ENCODE measurements at regions not wholly inside any gene's neighbourhood (a gene's known extent, or its start where the extent isn't known, plus 50 kb on each side); places are given as distances from the start of the nearest gene placed in this dataset.

DNA sequence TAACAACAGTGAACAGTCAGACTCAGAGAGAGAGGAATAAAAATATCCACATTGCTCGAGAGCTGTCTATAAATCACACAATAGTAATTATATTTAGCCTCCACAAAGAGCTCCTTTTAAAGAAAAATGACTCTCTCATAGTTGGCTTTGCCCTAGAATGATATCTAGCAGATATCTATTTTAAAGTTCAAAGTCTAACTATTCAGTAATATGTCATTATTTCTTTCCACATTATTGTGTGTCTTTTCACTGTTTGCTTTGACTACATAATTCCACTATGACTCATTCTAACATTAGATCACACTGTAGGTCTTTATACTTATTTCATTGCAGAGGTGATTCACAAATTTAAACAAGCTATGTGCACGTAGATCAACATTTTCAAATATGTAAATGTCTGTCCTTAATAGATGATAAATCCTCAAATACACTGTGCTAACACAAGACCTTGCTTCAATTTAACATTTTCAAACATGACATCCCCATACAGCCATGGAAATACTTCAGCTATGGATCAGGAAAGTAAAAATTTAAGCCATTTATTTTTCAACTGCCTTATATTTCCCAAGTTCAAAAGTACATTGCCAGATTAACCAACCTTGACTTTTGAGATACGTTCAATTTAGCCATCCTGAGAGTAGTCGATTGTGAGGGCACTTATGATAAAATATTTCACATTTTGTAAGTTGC lies 99.9 kb upstream of the AKR1E2 start:
- no peak for DNase-seq
- TF ChIP-seq, protein P1, sequence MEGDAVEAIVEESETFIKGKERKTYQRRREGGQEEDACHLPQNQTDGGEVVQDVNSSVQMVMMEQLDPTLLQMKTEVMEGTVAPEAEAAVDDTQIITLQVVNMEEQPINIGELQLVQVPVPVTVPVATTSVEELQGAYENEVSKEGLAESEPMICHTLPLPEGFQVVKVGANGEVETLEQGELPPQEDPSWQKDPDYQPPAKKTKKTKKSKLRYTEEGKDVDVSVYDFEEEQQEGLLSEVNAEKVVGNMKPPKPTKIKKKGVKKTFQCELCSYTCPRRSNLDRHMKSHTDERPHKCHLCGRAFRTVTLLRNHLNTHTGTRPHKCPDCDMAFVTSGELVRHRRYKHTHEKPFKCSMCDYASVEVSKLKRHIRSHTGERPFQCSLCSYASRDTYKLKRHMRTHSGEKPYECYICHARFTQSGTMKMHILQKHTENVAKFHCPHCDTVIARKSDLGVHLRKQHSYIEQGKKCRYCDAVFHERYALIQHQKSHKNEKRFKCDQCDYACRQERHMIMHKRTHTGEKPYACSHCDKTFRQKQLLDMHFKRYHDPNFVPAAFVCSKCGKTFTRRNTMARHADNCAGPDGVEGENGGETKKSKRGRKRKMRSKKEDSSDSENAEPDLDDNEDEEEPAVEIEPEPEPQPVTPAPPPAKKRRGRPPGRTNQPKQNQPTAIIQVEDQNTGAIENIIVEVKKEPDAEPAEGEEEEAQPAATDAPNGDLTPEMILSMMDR (IDR thresholded peaks at IDR 0.05; ENCODE audit: low read depth, low read length) = no peak
- H3K36me3 ChIP-seq = no peaks in the 10 kb centered on the region
- no peak overlapping the region for H3K4me3 ChIP-seq (ENCODE audit: low read depth, low read length)
- H3K4me1 ChIP-seq = no peaks in the 10 kb centered on the region
- H3K9me3 ChIP-seq = no peaks in the 10 kb centered on the region
- H3K27me3 ChIP-seq = 0 out of 2 replicates have a peak, but pooled peaks cover 2% of the 10 kb centered on the region

DNA sequence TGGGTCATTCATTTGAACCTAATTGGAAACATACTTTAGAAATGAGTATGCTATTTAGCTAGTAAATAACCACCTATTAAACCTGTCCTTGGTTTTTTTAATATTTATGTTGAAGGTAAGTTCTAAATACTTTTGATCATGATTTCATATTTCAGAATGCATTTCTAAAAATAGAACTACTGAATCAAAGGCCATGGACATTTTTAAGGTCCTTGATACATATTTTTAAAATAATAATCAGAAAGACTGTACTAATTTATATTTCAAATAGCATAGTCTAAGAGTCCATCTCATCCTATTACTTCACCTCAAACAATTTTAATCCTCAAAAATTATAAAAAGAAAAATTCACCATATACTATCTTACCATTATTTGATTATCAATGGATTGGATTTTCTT lies 102.1 kb upstream of the AKR1E2 start:
- TF ChIP-seq, protein P1 (IDR thresholded peaks at IDR 0.05; ENCODE audit: low read depth, low read length) = no peak
- Histone ChIP-seq H3K4me1 (no peaks in the 10 kb centered on the region), H3K9me3 (no peaks in the 10 kb centered on the region)

DNA sequence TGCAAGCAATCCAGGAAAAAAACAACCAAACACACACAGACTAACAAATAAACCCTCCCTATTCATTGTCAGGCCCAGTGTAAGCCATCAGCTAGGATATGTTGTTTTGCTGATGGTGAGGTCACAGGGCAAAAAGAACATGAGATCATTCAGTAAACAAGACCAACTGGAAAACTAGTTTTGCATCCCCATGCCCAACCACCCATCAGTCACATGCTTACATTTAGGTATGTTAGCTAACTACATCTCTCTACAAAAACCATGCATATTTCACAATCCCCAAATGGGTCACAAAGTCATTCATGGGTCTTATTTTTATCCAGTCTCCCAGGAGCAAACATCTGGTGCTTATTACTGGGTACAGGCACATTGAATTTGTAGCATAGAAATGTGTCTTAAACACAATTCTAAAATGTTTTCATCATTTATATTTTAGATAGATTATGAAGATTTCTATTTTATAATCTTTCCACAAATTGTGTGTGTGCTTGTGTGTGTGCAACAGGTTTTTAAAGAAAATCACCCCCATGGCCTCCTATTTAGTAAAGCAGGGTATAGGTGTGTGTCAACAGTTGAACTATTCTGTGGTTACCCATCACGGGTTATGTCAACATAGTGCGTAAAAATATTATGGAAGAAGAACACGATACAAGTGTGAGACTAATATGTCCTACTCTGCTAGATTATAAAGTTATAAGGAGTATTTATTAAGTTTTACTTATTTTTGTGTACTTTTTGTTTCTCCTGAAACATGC lies 103.8 kb upstream of the AKR1E2 start:
- no peak for DNase-seq
- TF ChIP-seq, protein P1 (IDR thresholded peaks at IDR 0.05; ENCODE audit: low read depth, low read length) = no peak
- H3K36me3 ChIP-seq = no peaks in the 10 kb centered on the region
- 0 out of 2 replicates have a peak, but pooled peaks cover 2% of the 10 kb centered on the region for H3K27me3 ChIP-seq
- no peaks in the 10 kb centered on the region for H3K4me1 ChIP-seq
- H3K9me3 ChIP-seq = no peaks in the 10 kb centered on the region
- H3K4me3 ChIP-seq (ENCODE audit: low read depth, low read length) = no peak overlapping the region

More for the DNA sequence above, 102.1 kb upstream of the AKR1E2 start:
- Histone ChIP-seq H3K27me3 (0 out of 2 replicates have a peak, but pooled peaks cover 2% of the 10 kb centered on the region), H3K36me3 (no peaks in the 10 kb centered on the region), H3K4me3 (ENCODE audit: low read depth, low read length) (no peak overlapping the region)
- DNase-seq = no peak

DNA sequence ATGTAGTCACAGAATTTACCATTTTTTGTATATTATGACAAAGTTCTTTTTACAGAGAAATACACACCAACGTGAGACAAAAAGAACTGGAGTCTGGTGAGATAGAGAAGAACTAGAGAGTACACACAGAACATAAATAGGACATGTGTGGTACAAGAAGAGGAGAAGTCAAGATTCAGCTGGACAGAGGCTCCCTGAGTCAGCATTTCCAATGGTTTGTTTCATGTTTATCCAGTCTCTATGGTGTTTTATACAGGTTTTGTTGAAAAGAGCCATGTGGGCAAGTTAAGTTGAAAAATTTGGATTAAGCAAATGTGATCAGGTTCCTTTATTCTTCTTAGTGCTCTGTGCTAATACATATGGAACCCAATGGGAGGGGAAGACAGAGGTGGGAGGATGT lies 105.5 kb upstream of the AKR1E2 start:
- Histone ChIP-seq H3K27me3 (no peaks in the 10 kb centered on the region), H3K9me3 (no peaks in the 10 kb centered on the region), H3K36me3 (no peaks in the 10 kb centered on the region), H3K4me1 (no peaks in the 10 kb centered on the region), H3K4me3 (ENCODE audit: low read depth, low read length) (no peak overlapping the region)
- TF ChIP-seq, protein P1 (IDR thresholded peaks at IDR 0.05; ENCODE audit: low read depth, low read length) = no peak
- no peak for DNase-seq

DNA sequence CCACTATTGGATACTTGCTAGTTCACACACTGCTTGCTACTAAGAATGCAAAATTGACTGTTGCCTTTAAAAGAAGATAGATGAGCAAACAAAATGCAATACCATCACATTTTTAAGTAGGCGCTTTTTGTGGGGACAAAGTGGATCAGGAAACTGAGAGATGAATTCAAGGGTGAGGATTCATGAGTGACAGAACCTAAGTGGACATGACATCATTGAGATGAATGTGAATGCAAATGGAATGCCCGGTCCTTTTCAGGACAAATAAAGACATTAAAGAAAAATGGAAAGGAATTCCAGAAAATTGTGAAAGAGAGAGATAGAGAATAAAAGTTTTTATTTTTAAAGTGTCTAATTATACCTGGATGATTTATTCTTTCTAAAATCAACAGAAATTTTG lies 106.3 kb upstream of the AKR1E2 start:
- Histone ChIP-seq H3K4me1 (no peaks in the 10 kb centered on the region), H3K4me3 (ENCODE audit: low read depth, low read length) (no peak overlapping the region), H3K36me3 (no peaks in the 10 kb centered on the region), H3K9me3 (no peaks in the 10 kb centered on the region), H3K27me3 (no peaks in the 10 kb centered on the region)
- no peak for DNase-seq
- TF ChIP-seq, protein P1 (IDR thresholded peaks at IDR 0.05; ENCODE audit: low read depth, low read length) = no peak

DNA sequence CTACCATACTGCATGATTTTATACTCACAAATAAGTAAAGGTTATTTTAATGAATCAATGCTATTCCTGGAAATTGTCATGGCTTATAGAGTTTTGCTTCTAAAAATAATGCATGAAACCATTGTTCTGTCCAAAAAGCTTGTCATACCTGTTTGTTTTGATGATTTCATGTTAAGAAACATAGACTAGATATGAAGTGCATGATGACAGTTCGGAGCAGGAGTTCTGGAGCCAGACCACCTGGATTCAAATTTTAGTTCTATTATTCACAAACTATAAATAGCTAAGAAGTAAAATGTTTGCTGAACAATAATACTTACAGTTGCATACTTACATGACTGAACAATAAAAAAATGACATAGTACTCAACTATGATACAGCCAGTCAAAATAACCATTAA lies 107.0 kb upstream of the AKR1E2 start:
- TF ChIP-seq, protein P1 (IDR thresholded peaks at IDR 0.05; ENCODE audit: low read depth, low read length) = no peak
- Histone ChIP-seq H3K4me1 (no peaks in the 10 kb centered on the region), H3K9me3 (no peaks in the 10 kb centered on the region), H3K4me3 (ENCODE audit: low read depth, low read length) (no peak overlapping the region), H3K27me3 (no peaks in the 10 kb centered on the region), H3K36me3 (no peaks in the 10 kb centered on the region)
- DNase-seq = no peak
